ENCODE measurements at regions not wholly inside any gene's neighbourhood (a gene's known extent, or its start where the extent isn't known, plus 50 kb on each side); places are given as distances from the start of the nearest gene placed in this dataset.
"Not testable (repeated sequence)": the region's sequence is repeated elsewhere in the genome, so short reads cannot be mapped to it uniquely, and the experiment has no call there.

DNA sequence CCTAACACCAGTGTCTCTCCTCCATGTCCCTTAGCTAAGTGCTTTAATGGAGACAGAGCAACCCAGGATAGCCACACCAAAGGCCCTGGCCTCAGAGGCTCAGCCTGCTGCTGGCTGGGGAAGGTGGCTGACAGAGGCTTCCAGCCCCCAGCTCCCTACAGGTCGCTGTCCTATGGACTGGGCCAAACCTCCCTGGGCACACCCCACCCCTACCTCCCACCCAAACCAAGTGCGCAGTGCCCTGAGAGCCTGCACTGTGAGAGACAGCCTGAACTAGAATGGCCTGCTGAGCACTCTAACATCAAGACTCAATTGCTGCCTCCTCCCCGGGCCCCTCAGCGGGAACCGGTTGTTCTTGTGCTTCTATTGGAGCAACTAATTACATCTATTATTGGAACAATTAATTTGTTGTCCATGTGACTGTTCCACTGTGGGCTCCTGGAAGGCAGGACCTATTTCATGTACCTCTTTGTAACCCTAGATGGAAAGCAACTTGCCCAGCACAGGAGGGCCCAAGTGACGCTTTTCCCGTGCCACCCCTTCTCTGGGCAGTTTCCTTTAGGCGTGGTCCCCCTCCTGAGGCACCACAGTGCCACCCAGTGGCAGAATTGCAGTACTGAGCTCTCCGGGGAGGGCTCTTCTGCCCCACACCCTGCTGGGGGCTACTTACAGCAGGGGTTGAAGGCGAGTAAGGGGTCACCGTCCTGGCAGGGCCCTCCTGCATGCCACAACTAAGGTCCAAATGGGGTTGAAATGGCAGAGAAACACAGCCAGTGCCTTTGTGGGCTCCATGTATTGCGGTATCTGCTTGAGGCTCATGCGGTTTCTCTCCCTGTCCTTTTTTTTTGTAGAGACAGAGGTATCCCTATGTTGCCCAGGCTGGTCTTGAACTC lies 63.7 kb upstream of the WAPL start:
- no peak overlapping the region for H3K4me3 ChIP-seq
- H3K9me3 ChIP-seq (ENCODE audit: control insufficient read depth in 4 of 4, insufficient read depth in 3 of 4, low read length in 3 of 4): no peaks in the 10 kb centered on the region
- no peaks in the 10 kb centered on the region for H3K4me1 ChIP-seq (ENCODE audit: control insufficient read depth in 5 of 5, insufficient read depth in 5 of 5, low read length in 5 of 5)
- no peak overlapping the region for H3K9ac ChIP-seq (ENCODE audit: insufficient read depth in 1 of 2, low read length in 2 of 2)
- no peak overlapping the region for H3K27ac ChIP-seq (ENCODE audit: low read depth in 1 of 2, low read length in 1 of 2)
- peaks cover 0 to 3% (median 0%) of the 10 kb centered on the region in 3 donors for H3K27me3 ChIP-seq (ENCODE audit: control insufficient read depth in 3 of 3, insufficient read depth in 3 of 3, low read length in 2 of 3)
- DNase-seq (peak; percentile 65 to 68 (median 68)), ATAC-seq (ENCODE audit: insufficient read depth, low FRiP score) (peak; percentile 93)
- H3K36me3 ChIP-seq (ENCODE audit: control insufficient read depth in 4 of 4, insufficient read depth in 4 of 4, low read length in 4 of 4): no peaks in the 10 kb centered on the region
- 38 to 46% methylated on average over 13 of the region's 13 CpGs for WGBS, 2 donors
- TF ChIP-seq CTCF (IDR thresholded peaks at IDR 0.05; ENCODE audit: control extremely low read depth, extremely low read depth): peak; percentile 76

GRCh38 chr10:86586516-86586915 lies 64.9 kb upstream of the WAPL start:
- no peak for TF ChIP-seq CTCF (IDR thresholded peaks at IDR 0.05; ENCODE audit: control extremely low read depth, extremely low read depth)
- Histone ChIP-seq H3K9me3 (ENCODE audit: control insufficient read depth in 4 of 4, insufficient read depth in 3 of 4, low read length in 3 of 4) (no peaks in the 10 kb centered on the region), H3K27ac (ENCODE audit: low read depth in 1 of 2, low read length in 1 of 2) (no peak overlapping the region), H3K27me3 (ENCODE audit: control insufficient read depth in 3 of 3, insufficient read depth in 3 of 3, low read length in 2 of 3) (peaks cover 0 to 3% (median 0%) of the 10 kb centered on the region in 3 donors), H3K9ac (ENCODE audit: insufficient read depth in 1 of 2, low read length in 2 of 2) (no peak overlapping the region), H3K4me1 (ENCODE audit: control insufficient read depth in 5 of 5, insufficient read depth in 5 of 5, low read length in 5 of 5) (no peaks in the 10 kb centered on the region), H3K4me3 (no peak overlapping the region), H3K36me3 (ENCODE audit: control insufficient read depth in 4 of 4, insufficient read depth in 4 of 4, low read length in 4 of 4) (no peaks in the 10 kb centered on the region)
- WGBS, 2 donors: 68 to 84% methylated on average over 4 of the region's 4 CpGs
- ATAC-seq (ENCODE audit: insufficient read depth, low FRiP score) (no peak), DNase-seq (no peak)

DNA sequence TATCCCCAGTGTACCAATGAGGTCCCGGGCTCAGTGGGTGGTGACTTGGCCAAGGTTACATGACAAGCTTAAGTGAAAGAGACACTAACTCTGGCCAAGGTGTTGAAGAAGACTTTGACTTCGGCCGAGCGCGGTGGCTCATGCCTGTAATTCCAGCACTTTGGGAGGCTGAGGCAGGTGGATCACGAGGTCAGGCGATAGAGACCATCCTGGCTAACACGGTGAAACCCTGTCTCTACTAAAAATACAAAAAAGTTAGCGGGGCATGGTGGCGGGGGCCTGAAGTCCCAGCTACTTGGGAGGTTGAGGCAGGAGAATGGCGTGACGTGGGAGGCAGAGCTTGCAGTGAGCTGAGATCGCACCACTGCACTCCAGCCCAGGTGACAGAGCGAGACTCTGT lies 65.6 kb upstream of the OPN4 start:
- not testable (repeated sequence) for H3K27me3 ChIP-seq (ENCODE audit: control insufficient read depth in 3 of 3, insufficient read depth in 3 of 3, low read length in 2 of 3); DNase-seq; H3K9me3 ChIP-seq (ENCODE audit: control insufficient read depth in 4 of 4, insufficient read depth in 3 of 4, low read length in 3 of 4); H3K4me1 ChIP-seq (ENCODE audit: control insufficient read depth in 5 of 5, insufficient read depth in 5 of 5, low read length in 5 of 5); ATAC-seq (ENCODE audit: insufficient read depth, low FRiP score); H3K9ac ChIP-seq (ENCODE audit: insufficient read depth in 1 of 2, low read length in 2 of 2); H3K4me3 ChIP-seq; H3K36me3 ChIP-seq (ENCODE audit: control insufficient read depth in 4 of 4, insufficient read depth in 4 of 4, low read length in 4 of 4); H3K27ac ChIP-seq (ENCODE audit: low read depth in 1 of 2, low read length in 1 of 2)
- 93 to 97% methylated on average over 14 of the region's 14 CpGs for WGBS, 2 donors

GRCh38 chr10:86591436-86591835 lies 62.9 kb upstream of the OPN4 start:
- no peak for TF ChIP-seq CTCF (IDR thresholded peaks at IDR 0.05; ENCODE audit: control extremely low read depth, extremely low read depth)
- Histone ChIP-seq H3K9ac (ENCODE audit: insufficient read depth in 1 of 2, low read length in 2 of 2) (no peak overlapping the region), H3K27ac (ENCODE audit: low read depth in 1 of 2, low read length in 1 of 2) (no peak overlapping the region), H3K36me3 (ENCODE audit: control insufficient read depth in 4 of 4, insufficient read depth in 4 of 4, low read length in 4 of 4) (no peaks in the 10 kb centered on the region), H3K4me1 (ENCODE audit: control insufficient read depth in 5 of 5, insufficient read depth in 5 of 5, low read length in 5 of 5) (no peaks in the 10 kb centered on the region), H3K27me3 (ENCODE audit: control insufficient read depth in 3 of 3, insufficient read depth in 3 of 3, low read length in 2 of 3) (no peaks in the 10 kb centered on the region), H3K4me3 (no peak overlapping the region), H3K9me3 (ENCODE audit: control insufficient read depth in 4 of 4, insufficient read depth in 3 of 4, low read length in 3 of 4) (no peaks in the 10 kb centered on the region)
- DNase-seq: no peak
- 85 to 89% methylated on average over 6 of the region's 6 CpGs for WGBS, 2 donors
- no peak for ATAC-seq (ENCODE audit: insufficient read depth, low FRiP score)
